ENCODE measurements at regions not wholly inside any gene's neighbourhood (a gene's known extent, or its start where the extent isn't known, plus 50 kb on each side); places are given as distances from the start of the nearest gene placed in this dataset.

DNA sequence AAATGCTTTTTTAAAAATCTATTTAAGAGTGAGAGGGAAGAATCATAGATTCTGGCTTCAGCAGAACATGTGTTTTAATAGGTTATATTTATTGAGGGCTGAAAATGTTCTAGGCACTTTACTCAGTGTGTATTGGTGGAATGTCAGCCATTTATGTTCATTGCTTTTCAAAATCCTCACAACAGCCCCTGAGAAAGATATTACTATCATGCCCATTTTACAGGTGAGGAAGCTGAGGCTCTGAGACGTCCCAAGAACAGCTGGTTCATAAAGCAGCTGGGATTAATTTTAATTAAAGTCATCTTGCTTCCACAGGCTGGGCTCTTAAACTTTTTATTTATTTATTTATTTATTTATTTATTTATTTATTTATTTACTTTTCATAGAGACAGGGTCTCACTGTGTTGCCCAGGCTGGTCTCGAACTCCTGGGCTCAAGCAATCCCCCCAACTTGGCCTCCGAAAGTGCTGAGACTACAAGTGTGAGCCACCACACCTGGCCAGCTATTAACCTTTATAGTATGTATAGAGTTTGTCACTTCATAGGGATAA lies 364.6 kb downstream of the SHQ1 start:
- 80% methylated on average over 1 of the region's 3 CpGs for WGBS (ENCODE audit: insufficient coverage, low lambda C conversion rate)
- DNase-seq = no peak
- H3K27ac ChIP-seq (ENCODE audit: low read length) = no peak overlapping the region

DNA sequence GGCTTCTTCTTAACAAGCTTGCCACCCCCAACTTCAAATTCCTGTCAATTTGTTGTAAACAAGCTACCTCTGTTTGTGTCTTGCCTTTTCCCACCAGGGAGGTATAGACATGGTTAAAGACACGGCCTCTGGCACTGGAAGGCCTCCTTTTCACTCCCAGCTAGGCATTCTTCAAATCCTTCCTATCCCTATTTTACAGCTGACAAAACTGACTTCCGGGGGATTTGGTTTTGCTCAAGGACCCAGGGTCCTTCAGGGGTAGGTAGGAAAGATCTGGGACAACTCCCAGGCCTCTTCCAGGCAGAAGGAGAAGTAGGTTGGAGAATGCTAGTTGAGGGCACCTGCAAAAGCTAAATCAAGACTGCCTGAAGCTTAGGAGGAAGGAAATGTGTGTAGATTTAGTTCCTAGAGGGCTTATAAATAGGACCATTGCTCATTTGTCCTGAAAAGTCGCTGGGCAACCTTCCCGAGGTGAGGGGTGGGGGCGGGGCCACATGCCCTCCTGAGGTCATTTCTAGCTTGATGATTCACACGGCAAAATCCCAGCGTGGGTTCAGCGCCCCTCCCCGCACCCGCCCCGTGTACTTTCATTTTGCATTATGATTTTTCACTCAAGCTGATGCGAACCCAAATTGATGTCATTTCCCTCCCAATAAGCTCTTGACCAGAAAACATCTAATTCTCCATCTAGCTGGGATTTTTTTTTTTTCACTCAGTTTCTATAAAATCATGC lies 365.5 kb downstream of the SHQ1 start:
- Histone ChIP-seq H3K4me3 (ENCODE audit: low read length) (peak overlapping the region; percentile 14), H3K4me1 (ENCODE audit: control insufficient read depth, insufficient read depth, low read length) (peaks cover 6% of the 10 kb centered on the region), H3K36me3 (ENCODE audit: control insufficient read depth, insufficient read depth, low read length) (no peaks in the 10 kb centered on the region), H3K9me3 (ENCODE audit: control insufficient read depth, low read depth, low read length) (no peaks in the 10 kb centered on the region), H3K27me3 (ENCODE audit: control insufficient read depth, insufficient read depth, low read length) (no peaks in the 10 kb centered on the region), H3K27ac (ENCODE audit: low read length) (no peak overlapping the region)
- WGBS (ENCODE audit: insufficient coverage, low lambda C conversion rate) = 27% methylated on average over 2 of the region's 12 CpGs
- peak; percentile 44 to 74 for DNase-seq

More for the DNA sequence above, 364.6 kb downstream of the SHQ1 start:
- H3K9me3 ChIP-seq (ENCODE audit: control insufficient read depth, low read depth, low read length) = no peaks in the 10 kb centered on the region
- no peaks in the 10 kb centered on the region for H3K27me3 ChIP-seq (ENCODE audit: control insufficient read depth, insufficient read depth, low read length)
- no peaks in the 10 kb centered on the region for H3K36me3 ChIP-seq (ENCODE audit: control insufficient read depth, insufficient read depth, low read length)
- H3K4me3 ChIP-seq (ENCODE audit: low read length) = no peak overlapping the region
- peaks cover 6% of the 10 kb centered on the region for H3K4me1 ChIP-seq (ENCODE audit: control insufficient read depth, insufficient read depth, low read length)

DNA sequence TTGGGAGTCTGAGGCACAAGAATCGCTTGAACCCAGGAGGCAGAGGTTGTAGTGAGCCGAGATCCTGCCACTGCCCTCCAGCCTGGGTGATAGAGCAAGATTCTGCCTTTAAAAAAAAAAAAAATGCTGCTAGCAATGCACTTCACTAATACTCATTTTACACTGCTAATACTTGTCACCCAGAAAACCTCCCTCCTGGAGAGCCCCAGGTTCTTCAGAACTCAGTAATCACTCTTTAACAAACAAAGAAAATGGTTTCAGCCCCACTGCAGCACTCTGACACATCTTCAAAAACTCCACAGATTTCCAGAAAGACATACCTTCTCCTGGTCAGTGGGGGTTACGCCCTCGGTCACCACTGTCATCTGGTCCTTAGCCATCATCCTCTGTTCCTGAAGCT lies 366.7 kb downstream of the SHQ1 start:
- no peak overlapping the region for H3K27ac ChIP-seq (ENCODE audit: low read length)
- no peak overlapping the region for H3K4me3 ChIP-seq (ENCODE audit: low read length)
- no peaks in the 10 kb centered on the region for H3K36me3 ChIP-seq (ENCODE audit: control insufficient read depth, insufficient read depth, low read length)
- WGBS (ENCODE audit: insufficient coverage, low lambda C conversion rate) = no CpG with 5 or more reads among the region's 4 CpGs
- no peaks in the 10 kb centered on the region for H3K27me3 ChIP-seq (ENCODE audit: control insufficient read depth, insufficient read depth, low read length)
- H3K4me1 ChIP-seq (ENCODE audit: control insufficient read depth, insufficient read depth, low read length) = peaks cover 6% of the 10 kb centered on the region
- no peaks in the 10 kb centered on the region for H3K9me3 ChIP-seq (ENCODE audit: control insufficient read depth, low read depth, low read length)
- no peak for DNase-seq

DNA sequence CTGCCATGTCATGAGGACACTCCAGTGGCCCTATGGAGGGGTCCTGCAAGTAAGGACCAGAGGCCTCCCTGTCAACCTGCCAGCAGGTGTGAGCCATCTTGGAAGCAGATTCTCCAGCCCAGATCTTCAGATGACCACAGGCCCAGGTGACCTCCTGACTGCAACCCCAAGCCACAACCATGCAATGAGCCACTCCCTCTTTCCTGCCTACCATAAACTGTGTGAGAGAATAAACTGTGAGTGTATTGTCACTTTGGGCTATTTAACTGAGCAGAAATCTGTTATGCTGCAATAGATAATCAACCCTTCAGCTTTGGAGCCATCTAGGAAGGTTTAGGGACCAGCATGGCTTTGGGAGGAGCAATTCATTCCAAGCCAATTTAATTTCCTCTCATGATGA lies 367.9 kb downstream of the SHQ1 start:
- H3K4me1 ChIP-seq (ENCODE audit: control insufficient read depth, insufficient read depth, low read length) = peaks cover 6% of the 10 kb centered on the region
- H3K36me3 ChIP-seq (ENCODE audit: control insufficient read depth, insufficient read depth, low read length) = no peaks in the 10 kb centered on the region
- no peaks in the 10 kb centered on the region for H3K9me3 ChIP-seq (ENCODE audit: control insufficient read depth, low read depth, low read length)
- no peak overlapping the region for H3K27ac ChIP-seq (ENCODE audit: low read length)
- no peak overlapping the region for H3K4me3 ChIP-seq (ENCODE audit: low read length)
- no peak for DNase-seq
- H3K27me3 ChIP-seq (ENCODE audit: control insufficient read depth, insufficient read depth, low read length) = no peaks in the 10 kb centered on the region

DNA sequence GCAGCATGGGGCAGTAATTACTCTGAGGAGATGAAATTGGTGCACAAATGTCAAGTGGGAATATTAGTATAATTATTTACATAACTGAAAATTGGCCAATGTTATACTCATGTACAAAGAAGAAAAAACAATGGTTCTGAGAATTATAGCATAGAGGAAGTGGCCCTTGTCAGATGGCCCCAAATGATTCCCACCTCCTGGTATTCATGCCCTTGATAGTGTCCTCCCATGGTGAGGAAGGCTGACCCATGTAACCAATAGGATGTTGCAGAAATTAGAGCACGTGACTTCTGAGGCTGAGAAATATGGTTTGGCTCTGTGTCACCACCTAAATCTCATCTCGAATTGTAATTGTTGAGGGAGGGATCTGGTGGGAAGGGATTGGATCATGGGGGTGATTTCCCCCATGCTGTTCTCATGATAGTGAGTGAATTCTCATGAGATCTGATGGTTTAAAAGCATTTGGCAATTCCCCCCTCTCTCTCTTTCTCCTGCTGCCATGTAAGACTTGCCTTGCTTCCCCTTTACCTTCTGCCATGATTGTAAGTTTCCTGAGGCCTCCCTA lies 368.5 kb downstream of the SHQ1 start:
- Histone ChIP-seq H3K36me3 (ENCODE audit: control insufficient read depth, insufficient read depth, low read length) (no peaks in the 10 kb centered on the region), H3K9me3 (ENCODE audit: control insufficient read depth, low read depth, low read length) (no peaks in the 10 kb centered on the region), H3K4me1 (ENCODE audit: control insufficient read depth, insufficient read depth, low read length) (peaks cover 6% of the 10 kb centered on the region), H3K4me3 (ENCODE audit: low read length) (no peak overlapping the region), H3K27me3 (ENCODE audit: control insufficient read depth, insufficient read depth, low read length) (no peaks in the 10 kb centered on the region), H3K27ac (ENCODE audit: low read length) (no peak overlapping the region)
- WGBS (ENCODE audit: insufficient coverage, low lambda C conversion rate) = no CpG with 5 or more reads among the region's 2 CpGs
- DNase-seq = no peak

DNA sequence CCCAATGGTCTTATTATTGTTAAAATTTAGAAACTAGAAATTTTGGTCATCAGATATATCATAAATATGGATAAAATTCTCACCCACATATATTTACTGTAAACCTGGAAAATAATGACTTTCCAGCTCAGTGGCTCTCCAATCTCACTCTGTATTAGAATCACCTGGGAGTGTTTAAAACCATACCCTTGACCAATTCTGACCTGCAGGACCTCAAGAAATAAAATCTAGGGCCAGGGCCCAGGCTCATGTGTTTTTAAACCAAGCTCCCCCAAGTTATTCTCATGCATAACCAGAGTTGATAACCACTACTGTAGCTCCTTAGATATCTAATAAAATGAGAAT lies 372.1 kb downstream of the SHQ1 start:
- Histone ChIP-seq H3K4me1 (ENCODE audit: control insufficient read depth, insufficient read depth, low read length) (no peaks in the 10 kb centered on the region), H3K27me3 (ENCODE audit: control insufficient read depth, insufficient read depth, low read length) (no peaks in the 10 kb centered on the region), H3K9me3 (ENCODE audit: control insufficient read depth, low read depth, low read length) (no peaks in the 10 kb centered on the region), H3K27ac (ENCODE audit: low read length) (no peak overlapping the region), H3K36me3 (ENCODE audit: control insufficient read depth, insufficient read depth, low read length) (no peaks in the 10 kb centered on the region), H3K4me3 (ENCODE audit: low read length) (no peak overlapping the region)
- DNase-seq = no peak

DNA sequence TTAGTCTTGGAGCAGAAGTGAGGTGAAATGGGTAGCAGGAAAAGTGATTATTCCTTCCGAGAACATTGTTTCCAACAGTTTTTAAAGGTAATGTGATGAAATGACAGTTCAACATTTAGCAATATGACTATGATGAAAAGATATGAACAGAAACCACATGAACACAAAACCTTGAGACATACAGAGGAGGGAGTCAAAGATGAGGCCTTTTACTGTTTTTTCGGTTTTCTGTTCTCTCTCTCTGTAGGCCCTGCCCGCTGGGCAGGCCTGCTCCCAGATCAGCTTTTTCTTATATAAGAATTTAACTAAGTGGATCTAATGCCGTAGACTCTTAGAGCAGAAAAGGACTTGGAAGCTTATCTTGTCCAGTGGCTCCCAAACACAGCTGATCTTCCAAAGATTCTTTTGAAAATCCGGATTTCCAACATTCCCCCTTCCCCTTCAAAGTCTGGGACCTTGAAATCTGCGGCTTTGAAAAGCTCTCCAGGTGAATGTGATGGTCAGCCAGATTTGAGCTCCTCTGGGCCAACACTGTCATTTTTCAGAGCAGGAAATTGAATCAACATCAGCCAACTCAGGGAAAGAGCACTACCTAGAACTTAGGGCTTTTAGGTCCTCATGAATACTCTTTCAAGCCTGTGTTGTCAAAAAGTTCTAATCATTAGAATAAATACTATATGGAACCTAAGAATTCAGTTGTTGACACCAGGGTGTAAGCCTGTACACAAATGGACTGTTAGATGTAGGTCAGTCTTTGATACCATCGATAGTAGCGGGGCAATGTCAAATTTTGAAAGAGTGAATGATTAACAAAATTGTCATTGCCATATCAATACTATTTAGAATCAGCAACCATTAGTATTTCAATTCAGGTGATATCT lies 372.7 kb downstream of the SHQ1 start:
- H3K27ac ChIP-seq (ENCODE audit: low read length) = no peak overlapping the region
- H3K4me1 ChIP-seq (ENCODE audit: control insufficient read depth, insufficient read depth, low read length) = no peaks in the 10 kb centered on the region
- H3K9me3 ChIP-seq (ENCODE audit: control insufficient read depth, low read depth, low read length) = no peaks in the 10 kb centered on the region
- no peaks in the 10 kb centered on the region for H3K27me3 ChIP-seq (ENCODE audit: control insufficient read depth, insufficient read depth, low read length)
- 100% methylated on average over 2 of the region's 8 CpGs for WGBS (ENCODE audit: insufficient coverage, low lambda C conversion rate)
- DNase-seq = no peak
- no peaks in the 10 kb centered on the region for H3K36me3 ChIP-seq (ENCODE audit: control insufficient read depth, insufficient read depth, low read length)
- H3K4me3 ChIP-seq (ENCODE audit: low read length) = no peak overlapping the region

DNA sequence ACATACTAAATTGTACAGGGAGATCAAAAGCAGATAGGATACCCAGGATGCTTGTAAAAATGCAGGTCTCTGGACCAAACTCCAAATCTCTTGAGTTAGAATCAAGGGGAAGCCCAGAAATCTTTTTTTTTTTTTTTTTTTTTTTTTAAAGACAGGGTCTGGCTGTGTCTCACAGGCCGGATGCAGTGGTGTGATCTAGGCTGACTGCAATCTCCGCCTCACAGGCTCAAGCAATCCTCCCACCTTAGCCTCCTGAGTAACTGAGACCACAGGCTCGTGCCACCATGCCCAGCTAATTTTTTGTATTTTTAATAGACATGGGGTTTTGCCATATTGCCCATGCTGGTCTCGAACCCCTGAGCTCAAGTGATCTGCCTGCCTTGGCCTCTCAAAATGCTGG lies 373.5 kb downstream of the SHQ1 start:
- Histone ChIP-seq H3K4me3 (ENCODE audit: low read length) (no peak overlapping the region), H3K27ac (ENCODE audit: low read length) (no peak overlapping the region), H3K9me3 (ENCODE audit: control insufficient read depth, low read depth, low read length) (no peaks in the 10 kb centered on the region), H3K4me1 (ENCODE audit: control insufficient read depth, insufficient read depth, low read length) (no peaks in the 10 kb centered on the region), H3K27me3 (ENCODE audit: control insufficient read depth, insufficient read depth, low read length) (no peaks in the 10 kb centered on the region), H3K36me3 (ENCODE audit: control insufficient read depth, insufficient read depth, low read length) (no peaks in the 10 kb centered on the region)
- DNase-seq = no peak
- no CpG with 5 or more reads among the region's 4 CpGs for WGBS (ENCODE audit: insufficient coverage, low lambda C conversion rate)

DNA sequence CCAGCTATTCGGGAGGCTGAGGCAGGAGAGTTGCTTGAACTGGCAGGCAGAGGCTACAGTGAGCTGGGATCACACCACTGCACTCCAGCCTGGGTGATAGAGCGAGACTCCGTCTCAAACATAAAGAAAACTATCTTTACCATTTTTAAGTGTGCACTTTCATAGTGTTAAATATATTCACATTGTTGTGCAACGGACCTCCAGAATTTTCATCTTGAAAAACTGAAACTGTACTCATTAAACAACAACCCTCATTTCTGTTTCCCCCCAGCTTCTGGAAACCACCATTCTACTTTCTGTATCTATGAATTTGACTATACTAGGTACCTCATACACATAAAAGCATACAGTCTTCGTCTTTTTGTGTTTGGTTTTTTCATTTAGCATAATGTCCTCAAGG lies 375.1 kb downstream of the SHQ1 start:
- Histone ChIP-seq H3K9me3 (ENCODE audit: control insufficient read depth, low read depth, low read length) (no peaks in the 10 kb centered on the region), H3K36me3 (ENCODE audit: control insufficient read depth, insufficient read depth, low read length) (no peaks in the 10 kb centered on the region), H3K27ac (ENCODE audit: low read length) (no peak overlapping the region), H3K4me3 (ENCODE audit: low read length) (no peak overlapping the region), H3K4me1 (ENCODE audit: control insufficient read depth, insufficient read depth, low read length) (no peaks in the 10 kb centered on the region), H3K27me3 (ENCODE audit: control insufficient read depth, insufficient read depth, low read length) (no peaks in the 10 kb centered on the region)
- DNase-seq = no peak
- WGBS (ENCODE audit: insufficient coverage, low lambda C conversion rate) = 100% methylated on average over 1 of the region's 5 CpGs

DNA sequence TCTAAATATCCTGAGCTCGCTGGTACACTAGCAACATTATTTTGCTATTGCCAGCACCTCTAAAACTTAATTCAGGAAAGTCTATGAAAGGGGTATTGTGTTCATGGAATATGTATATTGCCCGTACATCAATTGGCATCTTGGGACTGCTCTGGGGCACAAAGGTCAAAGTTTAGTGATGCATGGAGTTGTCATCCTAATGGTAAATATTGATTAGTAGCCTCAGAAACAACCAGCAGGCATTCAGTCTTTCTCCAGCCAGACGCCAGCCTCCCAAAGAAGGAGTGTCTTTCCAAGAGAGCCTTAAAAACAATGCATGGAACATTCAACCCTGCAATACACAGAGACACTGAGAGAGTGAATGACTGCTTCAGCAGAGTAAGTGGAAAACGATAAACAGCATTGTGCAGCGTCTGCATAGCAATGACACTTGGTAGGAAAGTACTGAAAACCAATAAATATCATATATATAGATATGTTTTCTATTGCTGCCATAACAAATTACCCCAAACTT lies 377.3 kb downstream of the SHQ1 start:
- Histone ChIP-seq H3K36me3 (ENCODE audit: control insufficient read depth, insufficient read depth, low read length) (no peaks in the 10 kb centered on the region), H3K27ac (ENCODE audit: low read length) (no peak overlapping the region), H3K27me3 (ENCODE audit: control insufficient read depth, insufficient read depth, low read length) (no peaks in the 10 kb centered on the region), H3K9me3 (ENCODE audit: control insufficient read depth, low read depth, low read length) (no peaks in the 10 kb centered on the region), H3K4me1 (ENCODE audit: control insufficient read depth, insufficient read depth, low read length) (no peaks in the 10 kb centered on the region), H3K4me3 (ENCODE audit: low read length) (no peak overlapping the region)
- DNase-seq = no peak
- 83% methylated on average over 2 of the region's 5 CpGs for WGBS (ENCODE audit: insufficient coverage, low lambda C conversion rate)
